KMS-11 (cell line): ENCODE measurements at regions not wholly inside any gene's neighbourhood (a gene's known extent, or its start where the extent isn't known, plus 50 kb on each side); places are given as distances from the start of the nearest gene placed in this dataset.

Experiments used
- H2AFZ ChIP-seq: fragments of 200-600 bp; sonication (generic); 2 replicates; pipeline ENCODE4 v1.6.1; 2016; ENCODE audit warnings: antibody characterized with exemption, mixed run types, low read depth
- H3K27ac ChIP-seq: fragments of 200-600 bp; sonication (generic); 2 replicates; pipeline ENCODE4 v1.6.1; 2016; ENCODE audit warnings: mild to moderate bottlenecking, mixed run types
- H3K27me3 ChIP-seq: fragments of 200-600 bp; sonication (generic); 2 replicates; pipeline ENCODE4 v1.6.1; 2017; ENCODE audit warnings: mild to moderate bottlenecking, low read depth, mixed run types, moderate library complexity; ENCODE audit not compliant: insufficient read depth
- H3K36me3 ChIP-seq: fragments of 200-600 bp; sonication (generic); 2 replicates; pipeline ENCODE4 v1.6.1; 2017; ENCODE audit warnings: mild to moderate bottlenecking, mixed run types; ENCODE audit not compliant: insufficient read depth
- H3K4me1 ChIP-seq: fragments of 200-600 bp; sonication (generic); 2 replicates; pipeline ENCODE4 v1.6.1; 2016; ENCODE audit warnings: mild to moderate bottlenecking, low read depth, mixed run types; ENCODE audit not compliant: poor library complexity, severe bottlenecking
- H3K4me2 ChIP-seq: fragments of 200-600 bp; sonication (generic); 2 replicates; pipeline ENCODE4 v1.7.0; 2016; ENCODE audit warnings: mild to moderate bottlenecking, mixed run types
- H3K4me3 ChIP-seq: fragments of 200-600 bp; sonication (generic); IDR thresholded peaks from 2 replicates; pipeline ENCODE4 v1.6.1; 2017; ENCODE audit warnings: low read depth, low read length, mixed read lengths; ENCODE audit not compliant: insufficient read depth
- H3K79me2 ChIP-seq: fragments of 200-600 bp; sonication (generic); 2 replicates; pipeline ENCODE4 v1.6.1; 2016; ENCODE audit warnings: low read depth, mixed run types; ENCODE audit not compliant: insufficient read depth
- H3K9ac ChIP-seq: fragments of 200-600 bp; sonication (generic); 2 replicates; pipeline ENCODE4 v1.6.1; 2016; ENCODE audit warnings: mild to moderate bottlenecking, mixed run types
- H4K20me1 ChIP-seq: fragments of 200-600 bp; sonication (generic); 2 replicates; pipeline ENCODE4 v1.6.1; 2016; ENCODE audit warnings: mild to moderate bottlenecking, mixed run types; ENCODE audit not compliant: insufficient read depth
- TF ChIP-seq, protein P1 (sequence below): fragments of 200-600 bp; sonication (generic); conservative IDR thresholded peaks from 2 replicates; pipeline ENCODE4 v1.6.1; 2017; ENCODE audit warnings: low read depth, mild to moderate bottlenecking, antibody characterized with exemption, low read length, moderate library complexity, mixed read lengths

DNA sequence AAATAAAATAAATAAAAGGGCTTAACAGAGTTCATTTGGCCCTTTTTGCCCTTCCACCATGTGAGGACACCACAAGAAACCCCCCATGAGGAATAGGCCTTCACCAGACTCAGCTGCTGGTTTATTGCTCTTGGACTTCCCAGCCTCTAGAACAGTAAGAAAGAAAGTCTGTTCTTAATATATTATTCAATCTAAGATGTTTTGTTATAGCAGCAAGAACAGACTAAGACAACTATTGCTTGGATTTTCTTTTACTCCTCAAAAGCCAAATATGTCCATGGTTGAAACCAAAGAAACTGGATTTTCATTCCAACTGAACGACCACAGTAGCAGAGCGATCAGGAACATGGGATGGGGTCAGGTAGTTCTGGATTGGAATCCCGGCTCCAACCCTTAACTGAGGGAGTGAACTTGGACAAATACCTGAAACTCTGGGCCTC lies 157.2 kb upstream of the EEA1 start:
- H3K9ac ChIP-seq, result no peak overlapping the region
- no peaks in the 10 kb centered on the region for H3K36me3 ChIP-seq
- no peak overlapping the region for H3K27ac ChIP-seq
- H3K79me2 ChIP-seq, result no peaks in the 10 kb centered on the region
- TF ChIP-seq, protein P1, sequence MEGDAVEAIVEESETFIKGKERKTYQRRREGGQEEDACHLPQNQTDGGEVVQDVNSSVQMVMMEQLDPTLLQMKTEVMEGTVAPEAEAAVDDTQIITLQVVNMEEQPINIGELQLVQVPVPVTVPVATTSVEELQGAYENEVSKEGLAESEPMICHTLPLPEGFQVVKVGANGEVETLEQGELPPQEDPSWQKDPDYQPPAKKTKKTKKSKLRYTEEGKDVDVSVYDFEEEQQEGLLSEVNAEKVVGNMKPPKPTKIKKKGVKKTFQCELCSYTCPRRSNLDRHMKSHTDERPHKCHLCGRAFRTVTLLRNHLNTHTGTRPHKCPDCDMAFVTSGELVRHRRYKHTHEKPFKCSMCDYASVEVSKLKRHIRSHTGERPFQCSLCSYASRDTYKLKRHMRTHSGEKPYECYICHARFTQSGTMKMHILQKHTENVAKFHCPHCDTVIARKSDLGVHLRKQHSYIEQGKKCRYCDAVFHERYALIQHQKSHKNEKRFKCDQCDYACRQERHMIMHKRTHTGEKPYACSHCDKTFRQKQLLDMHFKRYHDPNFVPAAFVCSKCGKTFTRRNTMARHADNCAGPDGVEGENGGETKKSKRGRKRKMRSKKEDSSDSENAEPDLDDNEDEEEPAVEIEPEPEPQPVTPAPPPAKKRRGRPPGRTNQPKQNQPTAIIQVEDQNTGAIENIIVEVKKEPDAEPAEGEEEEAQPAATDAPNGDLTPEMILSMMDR, result no peak
- no peak overlapping the region for H3K4me2 ChIP-seq
- H2AFZ ChIP-seq, result no peak overlapping the region
- H3K27me3 ChIP-seq, result no peaks in the 10 kb centered on the region
- H3K4me3 ChIP-seq, result no peak overlapping the region
- H3K4me1 ChIP-seq, result no peaks in the 10 kb centered on the region
- H4K20me1 ChIP-seq, result no peaks in the 10 kb centered on the region

DNA sequence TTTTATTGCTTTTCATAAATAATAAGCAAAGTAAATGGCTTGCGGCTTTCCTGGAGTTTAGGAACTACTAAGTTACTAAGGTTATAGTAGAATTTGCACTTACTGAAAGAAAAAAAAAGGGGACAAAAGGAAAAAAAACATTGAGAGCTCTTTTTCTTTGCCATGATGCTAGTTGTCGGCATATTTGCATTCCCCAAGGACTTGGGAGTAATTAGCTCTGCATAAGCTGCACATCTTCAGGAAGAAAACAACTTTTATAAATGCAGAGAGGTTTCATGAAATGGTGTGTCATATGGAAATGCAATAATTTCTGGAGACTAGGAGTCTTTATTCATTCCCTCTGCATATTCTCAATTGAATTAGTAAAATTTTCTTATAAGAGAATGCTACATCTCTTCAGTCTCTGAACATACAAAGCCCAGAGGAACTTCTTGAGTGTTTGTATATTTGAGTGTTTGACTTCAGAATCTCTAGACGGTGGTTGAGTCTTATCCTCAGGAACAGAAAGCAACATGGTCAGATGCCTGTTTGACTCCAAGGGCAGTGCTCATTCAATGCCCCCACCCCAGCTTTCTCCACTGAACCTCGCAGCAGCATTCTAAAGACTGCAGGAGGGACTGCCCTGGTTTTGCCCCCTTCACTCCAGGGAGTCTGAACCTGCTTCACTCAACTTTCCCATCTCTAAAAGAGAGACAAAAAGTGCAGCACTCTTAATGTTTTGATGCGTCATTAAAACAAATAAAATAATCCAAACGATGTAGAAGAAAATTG lies 158.9 kb upstream of the EEA1 start:
- no peaks in the 10 kb centered on the region for H3K36me3 ChIP-seq
- H3K4me1 ChIP-seq, result no peaks in the 10 kb centered on the region
- no peaks in the 10 kb centered on the region for H3K27me3 ChIP-seq
- no peak overlapping the region for H3K9ac ChIP-seq
- no peaks in the 10 kb centered on the region for H3K79me2 ChIP-seq
- H3K4me3 ChIP-seq, result no peak overlapping the region
- TF ChIP-seq, protein P1, result no peak
- no peak overlapping the region for H2AFZ ChIP-seq
- H3K27ac ChIP-seq, result no peak overlapping the region
- H4K20me1 ChIP-seq, result no peaks in the 10 kb centered on the region
- H3K4me2 ChIP-seq, result no peak overlapping the region

DNA sequence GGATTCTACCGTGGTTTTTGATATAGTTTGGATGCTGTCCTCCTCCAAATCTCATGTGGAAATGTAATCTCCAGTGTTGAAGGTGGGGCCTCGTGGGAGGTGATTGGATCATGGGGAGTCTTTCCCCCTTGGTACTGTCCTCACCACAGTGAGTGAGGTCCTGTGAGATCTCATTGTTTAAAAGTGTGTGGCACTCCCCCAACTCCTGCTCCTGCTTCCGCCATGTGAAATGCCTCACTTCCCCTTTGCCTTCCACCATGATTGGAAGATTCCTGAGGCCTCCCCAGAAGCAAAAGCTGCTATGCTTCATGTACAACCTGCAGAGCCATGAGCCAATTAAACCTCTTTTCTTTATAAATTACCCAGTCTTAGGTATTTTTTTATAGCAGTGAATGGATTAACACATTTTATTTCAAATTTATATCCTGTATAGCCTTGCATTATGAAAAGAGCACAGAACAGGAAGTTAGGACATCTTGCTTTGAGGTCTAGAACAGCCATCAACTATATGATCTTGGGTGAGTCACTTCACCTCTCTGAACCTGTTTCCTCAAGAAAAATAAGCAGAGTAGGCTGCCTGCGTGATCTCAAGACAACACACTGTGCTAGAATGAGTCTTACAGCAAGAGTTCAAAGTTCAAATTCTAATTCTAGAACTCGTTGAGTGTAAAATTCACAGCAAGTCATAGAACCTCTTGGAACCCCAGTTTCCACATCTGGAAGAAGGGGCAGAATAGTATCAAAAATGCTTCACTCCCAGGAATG lies 160.9 kb upstream of the EEA1 start:
- H3K9ac ChIP-seq, result no peak overlapping the region
- no peaks in the 10 kb centered on the region for H3K36me3 ChIP-seq
- no peak overlapping the region for H3K27ac ChIP-seq
- H2AFZ ChIP-seq, result no peak overlapping the region
- H4K20me1 ChIP-seq, result no peaks in the 10 kb centered on the region
- H3K4me3 ChIP-seq, result no peak overlapping the region
- H3K79me2 ChIP-seq, result no peaks in the 10 kb centered on the region
- peaks cover 5% of the 10 kb centered on the region for H3K4me1 ChIP-seq
- no peak overlapping the region for H3K4me2 ChIP-seq
- H3K27me3 ChIP-seq, result no peaks in the 10 kb centered on the region
- TF ChIP-seq, protein P1, result no peak

DNA sequence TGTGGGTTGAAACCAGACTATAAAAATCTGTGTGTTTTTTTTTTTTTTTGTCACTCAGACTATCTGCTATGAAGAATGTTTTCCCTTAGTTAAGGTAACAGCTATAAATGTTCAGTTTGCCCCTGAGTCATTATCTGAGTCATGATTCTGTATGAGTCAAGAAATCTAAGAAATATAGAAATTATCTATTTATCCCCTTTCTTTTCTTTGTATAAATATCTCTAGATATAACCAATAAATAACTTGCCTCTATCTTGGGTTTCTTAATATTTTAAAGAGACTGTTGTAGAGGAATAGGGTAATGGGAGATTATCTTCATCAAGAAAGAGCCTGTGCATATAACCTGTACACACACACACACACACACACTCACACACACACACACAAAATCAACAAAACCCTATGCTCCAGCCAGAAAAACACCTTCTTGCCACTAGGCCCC lies 161.7 kb upstream of the EEA1 start:
- TF ChIP-seq, protein P1, result no peak
- Histone ChIP-seq H3K27ac (no peak overlapping the region), H3K36me3 (no peaks in the 10 kb centered on the region), H3K27me3 (no peaks in the 10 kb centered on the region), H3K79me2 (no peaks in the 10 kb centered on the region), H3K4me2 (no peak overlapping the region), H3K4me3 (no peak overlapping the region), H3K9ac (no peak overlapping the region), H2AFZ (no peak overlapping the region), H3K4me1 (peaks cover 13% of the 10 kb centered on the region), H4K20me1 (no peaks in the 10 kb centered on the region)
